ENCODE measurements at regions not wholly inside any gene's neighbourhood (a gene's known extent, or its start where the extent isn't known, plus 50 kb on each side); places are given as distances from the start of the nearest gene placed in this dataset.

GRCh38 chr9:16290169-16290568, 580.3 kb downstream of the BNC2 start:
- TF ChIP-seq CTCF (IDR thresholded peaks at IDR 0.05) (no peak), POLR2AphosphoS5 (IDR thresholded peaks at IDR 0.05; ENCODE audit: low read depth, low read length) (no peak)
